ENCODE measurements at regions not wholly inside any gene's neighbourhood (a gene's known extent, or its start where the extent isn't known, plus 50 kb on each side); places are given as distances from the start of the nearest gene placed in this dataset.
"Not testable (repeated sequence)": the region's sequence is repeated elsewhere in the genome, so short reads cannot be mapped to it uniquely, and the experiment has no call there.

GRCh38 chr6:170062209-170062914 lies 228.5 kb downstream of the DLL1 start:
- no peak for DNase-seq (ENCODE audit: low read depth)

- DNase-seq (ENCODE audit: low read depth) = no peak
Observed at GRCh38 chr6:170058878-170059485, 231.9 kb downstream of the DLL1 start.

GRCh38 chr6:170057961-170058877 lies 232.7 kb downstream of the DLL1 start:
- no peak for DNase-seq (ENCODE audit: low read depth)

GRCh38 chr6:170057034-170057734 lies 233.7 kb downstream of the DLL1 start:
- no peak for DNase-seq (ENCODE audit: low read depth)

GRCh38 chr6:170056278-170056711 lies 234.6 kb downstream of the DLL1 start:
- DNase-seq (ENCODE audit: low read depth) = no peak

GRCh38 chr6:170055797-170056196 lies 235.1 kb downstream of the DLL1 start:
- DNase-seq (ENCODE audit: low read depth) = not testable (repeated sequence)

GRCh38 chr6:170053966-170054661 lies 236.8 kb downstream of the DLL1 start:
- no peak for DNase-seq (ENCODE audit: low read depth)

GRCh38 chr6:170052991-170053821 lies 237.7 kb downstream of the DLL1 start:
- DNase-seq (ENCODE audit: low read depth) = no peak

- DNase-seq (ENCODE audit: low read depth) = no peak
Observed at GRCh38 chr6:170051229-170052172, 239.4 kb downstream of the DLL1 start.

- no peak for DNase-seq (ENCODE audit: low read depth)
Observed at GRCh38 chr6:170050591-170051041, 240.3 kb downstream of the DLL1 start.

- DNase-seq (ENCODE audit: low read depth) = no peak
Observed at GRCh38 chr6:170049641-170050561, 241.0 kb downstream of the DLL1 start.

GRCh38 chr6:170048615-170049256 lies 242.1 kb downstream of the DLL1 start:
- no peak for DNase-seq (ENCODE audit: low read depth)

- DNase-seq (ENCODE audit: low read depth) = no peak
Observed at GRCh38 chr6:170047823-170048222, 243.1 kb downstream of the DLL1 start.

GRCh38 chr6:170046791-170047626 lies 243.9 kb downstream of the DLL1 start:
- no peak for DNase-seq (ENCODE audit: low read depth)

- no peak for DNase-seq (ENCODE audit: low read depth)
Observed at GRCh38 chr6:170045981-170046667, 244.8 kb downstream of the DLL1 start.

GRCh38 chr6:170045563-170045960 lies 245.3 kb downstream of the DLL1 start:
- DNase-seq (ENCODE audit: low read depth) = no peak

All from stimulated activated CD8-positive, alpha-beta memory T cell treated with anti-CD3 and anti-CD28 coated beads, Interleukin-12 subunit alpha, Interleukin-12 subunit beta, amount 100 ng/mL, for 4 hours (primary cell).